Endothelial cell of umbilical vein (primary cell): ENCODE measurements at regions not wholly inside any gene's neighbourhood (a gene's known extent, or its start where the extent isn't known, plus 50 kb on each side); places are given as distances from the start of the nearest gene placed in this dataset.

Experiments
- EZH2 ChIP-seq: IDR thresholded peaks from 2 replicates; pipeline ENCODE4 v1.6.1; 2012; ENCODE audit warnings: borderline replicate concordance, low read depth, mild to moderate bottlenecking, moderate library complexity, low read length, inconsistent platforms; ENCODE audit not compliant: severe bottlenecking
- POLR2AphosphoS5 ChIP-seq: IDR thresholded peaks from 2 replicates; pipeline ENCODE4 v1.6.1; 2012; ENCODE audit warnings: low read depth, mild to moderate bottlenecking, control low read depth, low read length, moderate library complexity; ENCODE audit not compliant: insufficient read depth
- TF ChIP-seq, protein P1 (sequence below), 2 donors: IDR thresholded peaks; 1 replicate in 1 of 2; 2 replicates in 1 of 2; pipeline ENCODE4 v1.5.1; 2011; ENCODE audit warnings: low read length in 2 of 2, mild to moderate bottlenecking in 2 of 2, moderate library complexity in 2 of 2, control low read depth in 1 of 2, inconsistent platforms in 1 of 2, low read depth in 1 of 2; ENCODE audit not compliant: insufficient read depth in 1 of 2; ENCODE audit errors: extremely low read depth in 1 of 2

DNA sequence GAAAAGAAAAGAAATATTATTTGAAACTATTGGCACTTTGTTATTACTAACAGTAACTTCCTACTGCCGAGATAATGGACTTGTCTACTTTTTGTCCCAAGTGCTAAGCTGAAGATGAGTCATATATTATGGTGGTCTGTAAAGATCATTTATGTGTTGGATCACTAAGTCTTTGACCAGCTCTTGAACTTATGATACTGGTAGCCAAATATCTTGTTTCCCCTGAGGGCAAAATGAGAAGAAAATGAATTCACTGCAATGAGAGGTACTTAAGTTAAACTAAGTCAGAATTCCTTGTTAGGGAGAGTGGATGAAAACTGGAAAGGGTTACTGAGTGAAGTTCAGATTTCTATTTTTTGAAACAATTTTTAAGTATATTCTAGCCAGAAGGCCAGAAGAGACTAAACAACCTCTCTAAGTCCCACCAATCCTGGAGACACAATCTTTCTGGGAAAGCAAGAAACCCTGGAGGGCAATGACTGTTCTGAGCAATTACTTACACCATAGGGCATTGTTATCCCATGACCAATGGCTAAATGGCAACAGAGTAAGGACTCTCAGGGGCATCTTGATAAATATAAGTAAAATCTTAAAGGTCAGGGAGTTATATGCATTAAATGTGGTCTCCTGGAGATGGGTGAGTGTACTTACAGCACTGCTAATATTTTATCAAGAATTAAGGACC, 287.7 kb downstream of the STIM2 start:
- TF ChIP-seq POLR2AphosphoS5 (no peak), EZH2 (no peak)
- TF ChIP-seq, protein P1, sequence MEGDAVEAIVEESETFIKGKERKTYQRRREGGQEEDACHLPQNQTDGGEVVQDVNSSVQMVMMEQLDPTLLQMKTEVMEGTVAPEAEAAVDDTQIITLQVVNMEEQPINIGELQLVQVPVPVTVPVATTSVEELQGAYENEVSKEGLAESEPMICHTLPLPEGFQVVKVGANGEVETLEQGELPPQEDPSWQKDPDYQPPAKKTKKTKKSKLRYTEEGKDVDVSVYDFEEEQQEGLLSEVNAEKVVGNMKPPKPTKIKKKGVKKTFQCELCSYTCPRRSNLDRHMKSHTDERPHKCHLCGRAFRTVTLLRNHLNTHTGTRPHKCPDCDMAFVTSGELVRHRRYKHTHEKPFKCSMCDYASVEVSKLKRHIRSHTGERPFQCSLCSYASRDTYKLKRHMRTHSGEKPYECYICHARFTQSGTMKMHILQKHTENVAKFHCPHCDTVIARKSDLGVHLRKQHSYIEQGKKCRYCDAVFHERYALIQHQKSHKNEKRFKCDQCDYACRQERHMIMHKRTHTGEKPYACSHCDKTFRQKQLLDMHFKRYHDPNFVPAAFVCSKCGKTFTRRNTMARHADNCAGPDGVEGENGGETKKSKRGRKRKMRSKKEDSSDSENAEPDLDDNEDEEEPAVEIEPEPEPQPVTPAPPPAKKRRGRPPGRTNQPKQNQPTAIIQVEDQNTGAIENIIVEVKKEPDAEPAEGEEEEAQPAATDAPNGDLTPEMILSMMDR (IDR thresholded peaks at IDR 0.05; ENCODE audit: extremely low read depth in 1 of 2, insufficient read depth in 1 of 2, low read depth in 1 of 2, low read length in 2 of 2): no peak
